ENCODE measurements at regions not wholly inside any gene's neighbourhood (a gene's known extent, or its start where the extent isn't known, plus 50 kb on each side); places are given as distances from the start of the nearest gene placed in this dataset.

GRCh38 chr5:91500758-91501157 lies 117.6 kb upstream of the ARRDC3 start:
- ChIA-PET POLR2A (no interaction called here), CTCF (interaction anchor here (0.7 to 1.5 kb wide), 3 partner anchors 9 to 142 kb away, joined by 3 to 12 read pairs (median 4); no protein-coding TSS in a partner anchor)
- no peak for DNase-seq
- Mint-ChIP-seq H3K36me3 (ENCODE audit: low read depth) (no peaks in the 10 kb centered on the region), H3K27me3 (no peaks in the 10 kb centered on the region), H3K4me1 (ENCODE audit: low read depth) (no peaks in the 10 kb centered on the region), H3K4me3 (no peak overlapping the region), H3K9me3 (no peaks in the 10 kb centered on the region), H3K27ac (no peak overlapping the region)
- intact Hi-C loops (cut with micrococcal nuclease): no loop called here
- ATAC-seq: no peak
- no peak for TF ChIP-seq CTCF (IDR thresholded peaks at IDR 0.05)

DNA sequence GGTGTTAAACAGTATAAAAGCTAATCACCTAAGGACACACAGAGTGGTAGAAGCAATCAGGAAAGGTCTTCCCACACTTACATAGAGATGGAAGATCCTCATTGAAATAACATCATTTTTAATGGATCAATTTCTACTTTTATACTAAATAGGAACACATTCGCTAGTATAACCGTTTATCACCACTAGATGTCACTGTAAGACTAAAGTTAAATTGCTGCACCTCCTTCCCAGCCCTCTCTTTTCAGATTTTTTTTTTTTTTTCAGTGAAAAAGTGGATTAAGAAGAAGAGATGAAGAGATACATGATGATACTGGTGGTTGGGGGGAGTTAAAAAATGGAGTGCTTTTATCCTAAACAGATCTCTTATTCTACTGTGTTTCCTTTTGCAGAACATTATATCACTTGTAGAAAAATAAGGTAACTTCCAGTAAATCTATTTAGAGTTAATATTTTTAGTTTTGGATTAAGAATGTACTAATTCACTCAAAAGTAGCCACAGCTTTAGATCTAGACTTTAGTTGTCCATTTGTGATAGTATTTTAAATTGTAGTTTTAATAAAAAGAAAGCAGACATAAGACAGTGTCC lies 116.9 kb upstream of the ARRDC3 start:
- ChIA-PET POLR2A (no interaction called here), CTCF (interaction anchor here (1.2 to 2.9 kb wide), 7 partner anchors 11 to 430 kb away, joined by 3 to 24 read pairs (median 8); no protein-coding TSS in a partner anchor)
- peak; percentile 74 for TF ChIP-seq CTCF (IDR thresholded peaks at IDR 0.05)
- no peaks in the 10 kb centered on the region for H3K27me3 Mint-ChIP-seq
- DNase-seq (no peak), ATAC-seq (no peak)
- no peak overlapping the region for H3K4me3 Mint-ChIP-seq
- no peak overlapping the region for H3K27ac Mint-ChIP-seq
- H3K36me3 Mint-ChIP-seq (ENCODE audit: low read depth): no peaks in the 10 kb centered on the region
- no peaks in the 10 kb centered on the region for H3K9me3 Mint-ChIP-seq
- H3K4me1 Mint-ChIP-seq (ENCODE audit: low read depth): peaks cover 3% of the 10 kb centered on the region
- intact Hi-C loops (cut with micrococcal nuclease): no loop called here

DNA sequence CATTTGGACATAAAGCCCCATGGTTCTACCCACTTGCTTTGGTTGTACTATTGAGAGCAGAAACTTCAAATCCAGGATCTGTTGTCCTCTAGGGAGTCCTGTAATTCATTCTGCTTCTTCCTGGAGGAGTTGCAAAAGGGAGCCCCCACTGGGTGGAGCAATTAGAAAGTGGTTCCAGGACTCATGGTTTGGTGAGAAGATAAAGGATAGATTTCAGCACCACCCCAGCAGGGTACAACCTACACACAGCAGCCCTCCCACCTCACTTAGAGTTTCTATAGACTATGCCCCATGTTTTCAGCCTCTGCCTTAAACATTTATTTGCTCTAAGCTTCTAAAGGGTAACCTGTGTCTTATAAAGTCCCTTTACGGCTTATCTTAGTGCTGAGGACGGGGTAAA lies 112.6 kb upstream of the ARRDC3 start:
- intact Hi-C loops (cut with micrococcal nuclease): no loop called here
- ATAC-seq (no peak), DNase-seq (no peak)
- Mint-ChIP-seq H3K36me3 (ENCODE audit: low read depth) (no peaks in the 10 kb centered on the region), H3K4me3 (no peak overlapping the region), H3K4me1 (ENCODE audit: low read depth) (peaks cover 27% of the 10 kb centered on the region), H3K27me3 (no peaks in the 10 kb centered on the region), H3K27ac (no peak overlapping the region), H3K9me3 (no peaks in the 10 kb centered on the region)
- no peak for TF ChIP-seq CTCF (IDR thresholded peaks at IDR 0.05)
- CTCF ChIA-PET: interaction anchor here (1.8 kb wide), 1 partner anchor 146 kb away, joined by 5 read pairs; no protein-coding TSS in a partner anchor
- POLR2A ChIA-PET: no interaction called here

GRCh38 chr5:91494447-91494996 lies 111.4 kb upstream of the ARRDC3 start:
- ChIA-PET POLR2A (no interaction called here), CTCF (interaction anchor here (1.7 to 1.8 kb wide), 2 partner anchors 75 to 147 kb away, joined by 5 to 6 read pairs; no protein-coding TSS in a partner anchor)
- Mint-ChIP-seq H3K4me3 (no peak overlapping the region), H3K27ac (no peak overlapping the region), H3K27me3 (no peaks in the 10 kb centered on the region), H3K9me3 (no peaks in the 10 kb centered on the region), H3K4me1 (ENCODE audit: low read depth) (peaks cover 27% of the 10 kb centered on the region), H3K36me3 (ENCODE audit: low read depth) (no peaks in the 10 kb centered on the region)
- no peak for TF ChIP-seq CTCF (IDR thresholded peaks at IDR 0.05)
- ATAC-seq: peak; percentile 39
- intact Hi-C loops (cut with micrococcal nuclease): no loop called here
- no peak for DNase-seq

DNA sequence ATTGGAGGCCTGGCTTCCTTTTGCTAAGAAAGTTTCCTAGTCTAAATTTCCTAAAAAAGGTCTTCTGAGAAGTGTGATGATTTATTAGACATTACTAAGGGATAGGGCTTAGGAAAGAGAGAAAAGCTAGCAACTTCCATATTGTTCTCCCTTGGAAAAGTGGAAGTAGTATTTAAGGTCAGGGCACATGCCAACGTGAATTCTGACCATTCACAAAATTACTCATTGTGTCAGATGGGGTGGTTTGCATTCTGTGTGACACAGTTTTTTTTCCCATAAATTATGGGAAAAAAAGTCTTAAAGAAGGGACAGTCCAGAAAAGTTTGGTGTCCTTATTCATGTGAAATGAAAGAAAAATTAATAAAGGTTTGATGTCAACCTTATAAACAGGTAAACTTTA lies 110.0 kb upstream of the ARRDC3 start:
- ChIA-PET POLR2A (no interaction called here), CTCF (interaction anchor here (1.1 to 1.6 kb wide), 2 partner anchors 108 to 149 kb away, joined by 3 to 6 read pairs; no protein-coding TSS in a partner anchor)
- no peak for TF ChIP-seq CTCF (IDR thresholded peaks at IDR 0.05)
- Mint-ChIP-seq H3K9me3 (no peaks in the 10 kb centered on the region), H3K36me3 (ENCODE audit: low read depth) (no peaks in the 10 kb centered on the region), H3K27me3 (no peaks in the 10 kb centered on the region), H3K4me3 (no peak overlapping the region), H3K27ac (no peak overlapping the region), H3K4me1 (ENCODE audit: low read depth) (peaks cover 27% of the 10 kb centered on the region)
- ATAC-seq: no peak
- no peak for DNase-seq
- intact Hi-C loops (cut with micrococcal nuclease): no loop called here

Measured in activated CD8-positive, alpha-beta T cell treated with anti-CD3 and anti-CD28 coated beads for 36 hours (primary cell).